GM21526 (cell line): ENCODE measurements at regions not wholly inside any gene's neighbourhood (a gene's known extent, or its start where the extent isn't known, plus 50 kb on each side); places are given as distances from the start of the nearest gene placed in this dataset.

Experiments
- ATAC-seq: cut with Tn5 transposase; IDR thresholded peaks from one replicate; pipeline ENCODE4 v1.9.1; 2021; ENCODE audit warnings: moderate library complexity; ENCODE audit not compliant: unreplicated experiment, low FRiP score

- ATAC-seq, result no peak
Measured at GRCh38 chr20:50297498-50298376, 107.1 kb downstream of the CEBPB start.

- no peak for ATAC-seq
Measured at GRCh38 chr20:50298554-50299324, 108.1 kb downstream of the CEBPB start.

- ATAC-seq, result no peak
Measured at GRCh38 chr20:50299325-50299629, 108.6 kb downstream of the CEBPB start.

- ATAC-seq, result no peak
Measured at GRCh38 chr20:50301165-50301564, 110.5 kb downstream of the CEBPB start.

- no peak for ATAC-seq
Measured at GRCh38 chr20:50301712-50302111, 111.1 kb downstream of the CEBPB start.

- ATAC-seq, result no peak
Measured at GRCh38 chr20:50302341-50303057, 111.9 kb downstream of the CEBPB start.

GRCh38 chr20:50303573-50304500 is 113.2 kb downstream of the CEBPB start:
- ATAC-seq, result no peak

- no peak for ATAC-seq
Measured at GRCh38 chr20:50304501-50304856, 113.8 kb downstream of the CEBPB start.

GRCh38 chr20:50304923-50305635 is 114.4 kb downstream of the CEBPB start:
- ATAC-seq, result no peak

GRCh38 chr20:50305636-50306477 is 115.2 kb downstream of the CEBPB start:
- ATAC-seq, result no peak

- no peak for ATAC-seq
Measured at GRCh38 chr20:50306478-50307423, 116.1 kb downstream of the CEBPB start.

GRCh38 chr20:50308166-50308512 is 117.5 kb downstream of the CEBPB start:
- no peak for ATAC-seq

- ATAC-seq, result no peak
Measured at GRCh38 chr20:50308513-50309279, 118.1 kb downstream of the CEBPB start.

GRCh38 chr20:50309280-50309763 is 118.7 kb downstream of the CEBPB start:
- no peak for ATAC-seq

- ATAC-seq, result no peak
Measured at GRCh38 chr20:50309764-50310672, 119.4 kb downstream of the CEBPB start.

GRCh38 chr20:50310673-50311051 is 120.0 kb downstream of the CEBPB start:
- no peak for ATAC-seq
